Suprapubic skin (tissue), 4 donors: ENCODE measurements at regions not wholly inside any gene's neighbourhood (a gene's known extent, or its start where the extent isn't known, plus 50 kb on each side); places are given as distances from the start of the nearest gene placed in this dataset.

ENCODE experiments used
- EP300 ChIP-seq: sonication (generic); formaldehyde crosslinking; IDR thresholded peaks from one replicate; pipeline ENCODE4 v1.6.1; 2017; ENCODE audit warnings: antibody characterized with exemption
- POLR2AphosphoS5 ChIP-seq, 3 donors: sonication (generic); formaldehyde crosslinking; IDR thresholded peaks; one replicate each; pipeline ENCODE4 v1.6.1; 2017; ENCODE audit warnings: antibody characterized with exemption in 3 of 3
- TF ChIP-seq, protein P1 (sequence below), 2 donors: fragments of 200-600 bp in 1 of 2; fragments of 450-650 bp in 1 of 2; sonication (generic) in 1 of 2; IDR thresholded peaks; one replicate each; pipeline ENCODE4 v1.5.1; 2016 to 2019; ENCODE audit warnings: antibody characterized with exemption in 2 of 2, mild to moderate bottlenecking in 1 of 2, moderate library complexity in 1 of 2

DNA sequence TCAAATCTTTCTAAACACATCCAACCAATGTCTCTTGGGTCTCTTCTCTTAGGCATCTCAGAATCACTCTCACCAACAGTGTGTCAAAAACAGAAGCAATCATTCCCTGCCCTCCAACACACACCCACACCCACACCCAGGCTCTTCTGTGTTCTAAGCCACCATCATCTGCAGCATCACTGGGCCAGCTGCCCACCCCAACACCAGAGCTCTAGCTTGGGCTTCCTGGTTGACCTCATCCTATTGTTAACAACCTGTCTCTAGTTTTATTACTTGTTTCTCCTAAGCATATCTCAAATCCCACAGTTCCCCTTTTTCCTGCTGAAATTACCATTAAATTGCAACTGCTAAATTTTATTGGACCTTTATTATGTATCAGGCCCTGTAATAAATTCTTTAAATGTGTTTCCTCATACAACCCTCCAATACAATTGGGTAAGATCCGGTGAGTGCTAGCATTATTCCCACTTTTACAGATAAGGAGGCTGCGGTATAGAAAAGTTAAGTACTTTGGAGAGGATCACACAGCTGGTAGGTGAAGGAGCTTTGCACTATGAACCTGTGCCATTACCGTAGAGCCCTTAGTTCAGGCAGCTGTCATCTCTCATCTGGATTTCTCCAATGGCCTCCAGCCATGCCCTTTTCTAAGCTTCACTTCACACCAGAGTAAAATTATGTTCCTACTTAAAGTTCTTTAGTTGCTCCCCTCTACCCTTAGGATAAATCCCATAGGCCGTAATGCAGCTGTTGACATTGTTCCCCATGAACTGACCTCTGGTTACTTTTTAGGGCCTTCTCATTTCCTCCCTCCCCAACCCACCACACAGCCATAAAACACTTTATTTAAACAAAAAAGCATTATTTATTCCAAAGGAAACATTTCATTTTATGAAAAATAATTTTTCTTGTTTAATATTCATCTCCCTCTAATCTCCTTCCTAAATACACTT lies 227.7 kb downstream of the B3GLCT start:
- TF ChIP-seq, protein P1, sequence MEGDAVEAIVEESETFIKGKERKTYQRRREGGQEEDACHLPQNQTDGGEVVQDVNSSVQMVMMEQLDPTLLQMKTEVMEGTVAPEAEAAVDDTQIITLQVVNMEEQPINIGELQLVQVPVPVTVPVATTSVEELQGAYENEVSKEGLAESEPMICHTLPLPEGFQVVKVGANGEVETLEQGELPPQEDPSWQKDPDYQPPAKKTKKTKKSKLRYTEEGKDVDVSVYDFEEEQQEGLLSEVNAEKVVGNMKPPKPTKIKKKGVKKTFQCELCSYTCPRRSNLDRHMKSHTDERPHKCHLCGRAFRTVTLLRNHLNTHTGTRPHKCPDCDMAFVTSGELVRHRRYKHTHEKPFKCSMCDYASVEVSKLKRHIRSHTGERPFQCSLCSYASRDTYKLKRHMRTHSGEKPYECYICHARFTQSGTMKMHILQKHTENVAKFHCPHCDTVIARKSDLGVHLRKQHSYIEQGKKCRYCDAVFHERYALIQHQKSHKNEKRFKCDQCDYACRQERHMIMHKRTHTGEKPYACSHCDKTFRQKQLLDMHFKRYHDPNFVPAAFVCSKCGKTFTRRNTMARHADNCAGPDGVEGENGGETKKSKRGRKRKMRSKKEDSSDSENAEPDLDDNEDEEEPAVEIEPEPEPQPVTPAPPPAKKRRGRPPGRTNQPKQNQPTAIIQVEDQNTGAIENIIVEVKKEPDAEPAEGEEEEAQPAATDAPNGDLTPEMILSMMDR (IDR thresholded peaks at IDR 0.05): no peak
- no peak for TF ChIP-seq POLR2AphosphoS5 (IDR thresholded peaks at IDR 0.05)
- no peak for TF ChIP-seq EP300
